Fibroblast of lung (primary cell): ENCODE measurements at regions not wholly inside any gene's neighbourhood (a gene's known extent, or its start where the extent isn't known, plus 50 kb on each side); places are given as distances from the start of the nearest gene placed in this dataset.

Source experiments
- CTCF ChIP-seq, 2 donors: IDR thresholded peaks in 1 of 2; conservative IDR thresholded peaks in 1 of 2; 1 replicate in 1 of 2; 2 replicates in 1 of 2; pipeline ENCODE4 v1.5.1; 2011 to 2012; ENCODE audit warnings: low read length in 2 of 2, control low read depth in 1 of 2, inconsistent platforms in 1 of 2, low read depth in 1 of 2, mild to moderate bottlenecking in 1 of 2
- EZH2 ChIP-seq: IDR thresholded peaks from 2 replicates; pipeline ENCODE4 v1.5.1; 2012; ENCODE audit warnings: low read length, control low read depth, mild to moderate bottlenecking; ENCODE audit errors: missing control alignments

GRCh38 chr3:65169961-65170360 lies 482.2 kb upstream of the ADAMTS9 start:
- TF ChIP-seq CTCF (conservative IDR thresholded peaks at IDR 0.05 in 1 of 2, IDR thresholded peaks at IDR 0.05 in 1 of 2; ENCODE audit: low read depth in 1 of 2, low read length in 2 of 2) (no peak), EZH2 (no peak)
